ENCODE measurements at regions not wholly inside any gene's neighbourhood (a gene's known extent, or its start where the extent isn't known, plus 50 kb on each side); places are given as distances from the start of the nearest gene placed in this dataset.

GRCh38 chr6:221531-222349, 70.5 kb upstream of the DUSP22 start:
- Histone ChIP-seq H3K4me1 (ENCODE audit: insufficient read depth, low read length) (peaks cover 2% of the 10 kb centered on the region; the same call in 1 of the 2 replicates), H3K27ac (ENCODE audit: insufficient read length, low read depth, low read length) (no peak overlapping the region), H3K27me3 (ENCODE audit: insufficient read depth, low read length) (no peaks in the 10 kb centered on the region; the same call in 1 of the 2 replicates), H3K18ac (ENCODE audit: insufficient read length, low read depth, low read length) (no peak overlapping the region), H4K20me1 (ENCODE audit: control insufficient read depth, insufficient read depth, insufficient read length) (no peaks in the 10 kb centered on the region), H2BK15ac (ENCODE audit: low read depth, low read length) (no peak overlapping the region), H4K91ac (ENCODE audit: insufficient read length, low read depth, low read length) (no peak overlapping the region), H3K23ac (ENCODE audit: insufficient read length, low read depth, low read length) (no peak overlapping the region), H3K4me2 (ENCODE audit: insufficient read depth, insufficient read length, low read length) (no peak overlapping the region), H3T11ph (ENCODE audit: low read length) (no peak overlapping the region), H2BK20ac (ENCODE audit: low read depth, low read length, poor library complexity, severe bottlenecking) (no peak overlapping the region), H3K9me3 (ENCODE audit: control insufficient read depth, low read depth, low read length) (no peaks in the 10 kb centered on the region), H3K79me1 (ENCODE audit: insufficient read depth, low read depth, low read length, poor library complexity, severe bottlenecking) (no peaks in the 10 kb centered on the region), H3K56ac (ENCODE audit: insufficient read length, low read depth, low read length) (no peak overlapping the region), H3K23me2 (ENCODE audit: insufficient read length, low read depth, low read length, poor library complexity, severe bottlenecking) (no peaks in the 10 kb centered on the region), H3K9ac (ENCODE audit: extremely low read depth, insufficient read length, low read length) (no peak overlapping the region), H2AK5ac (ENCODE audit: insufficient read length, low read length) (no peak overlapping the region), H2AFZ (ENCODE audit: low read length) (no peak overlapping the region), H2BK120ac (ENCODE audit: low read depth, low read length, poor library complexity, severe bottlenecking) (no peak overlapping the region), H4K5ac (ENCODE audit: insufficient read length, low read depth, low read length) (no peak overlapping the region), H3K14ac (ENCODE audit: insufficient read depth, low read length) (no peak overlapping the region), H2BK5ac (ENCODE audit: insufficient read length, low read length) (no peak overlapping the region), H3K4ac (ENCODE audit: low read depth, low read length) (no peak overlapping the region), H4K8ac (replicated peaks; ENCODE audit: insufficient read length, low read depth, low read length) (no peak overlapping the region), H3K79me2 (ENCODE audit: insufficient read depth, low read length) (no peaks in the 10 kb centered on the region), H2BK12ac (ENCODE audit: insufficient read length, low read depth, low read length) (no peak overlapping the region)
- peaks cover 22 to 36% of the 10 kb centered on the region in 2 experiments for H3K4me1 Mint-ChIP-seq
- H3K9me3 Mint-ChIP-seq: peaks cover 0 to under 1% of the 10 kb centered on the region in 2 experiments; a peak in 2 of 5 replicates
- WGBS (ENCODE audit: extremely low coverage, insufficient read length, low lambda C conversion rate): no CpG with 5 or more reads among the region's 14 CpGs
- H3K4me3 Mint-ChIP-seq: no peak overlapping the region
- no peak for TF ChIP-seq CTCF (conservative IDR thresholded peaks at IDR 0.05)
- peaks cover 4% of the 10 kb centered on the region for H3K27me3 Mint-ChIP-seq (ENCODE audit: low read depth)
- H3K36me3 Mint-ChIP-seq (ENCODE audit: insufficient read depth in 1 of 3, low read depth in 3 of 3): no peaks in the 10 kb centered on the region
- DNase-seq: no peak
- H3K27ac Mint-ChIP-seq: no peak overlapping the region
